H1 (cell line): ENCODE measurements at regions not wholly inside any gene's neighbourhood (a gene's known extent, or its start where the extent isn't known, plus 50 kb on each side); places are given as distances from the start of the nearest gene placed in this dataset.

ENCODE experiments used
- CBX5 ChIP-seq: fragments of 300-800, 300-1000 bp; sonication (generic); IDR thresholded peaks from 2 replicates; pipeline ENCODE4 v1.7.1; 2016; ENCODE audit warnings: antibody characterized with exemption, low read length, low read depth
- CHD1 ChIP-seq: IDR thresholded peaks from 2 replicates; pipeline ENCODE4 v1.6.1; 2012; ENCODE audit warnings: low read depth, low read length, improper control_type of control experiment
- EGR1 ChIP-seq: IDR thresholded peaks from 2 replicates; pipeline ENCODE4 v1.6.1; 2011; ENCODE audit warnings: low read depth, low read length, borderline replicate concordance
- FOSL1 ChIP-seq: IDR thresholded peaks from 2 replicates; pipeline ENCODE4 v1.6.1; 2011; ENCODE audit warnings: mild to moderate bottlenecking, low read depth, low read length, moderate library complexity; ENCODE audit not compliant: insufficient read depth
- PHF8 ChIP-seq: fragments of 200-600 bp; sonication (generic); conservative IDR thresholded peaks from 2 replicates; pipeline ENCODE4 v1.7.1; 2012; ENCODE audit warnings: low read depth, mild to moderate bottlenecking, inconsistent platforms, low read length, moderate library complexity
- POLR2A ChIP-seq, 2 experiments: IDR thresholded peaks; 1 replicate in 1 of 2; 2 replicates in 1 of 2; pipeline ENCODE4 v1.6.1; 2011; ENCODE audit warnings: low read depth in 2 of 2, low read length in 2 of 2, mild to moderate bottlenecking in 2 of 2; ENCODE audit errors: control extremely low read depth in 1 of 2
- RNF2 ChIP-seq: fragments of 200-900, 300-1000 bp; sonication (generic); IDR thresholded peaks from 2 replicates; pipeline ENCODE4 v1.7.1; 2016; ENCODE audit warnings: borderline replicate concordance, low read depth, mild to moderate bottlenecking, antibody characterized with exemption, low read length; ENCODE audit not compliant: poor library complexity, severe bottlenecking; ENCODE audit errors: missing control alignments
- SP4 ChIP-seq: IDR thresholded peaks from 2 replicates; pipeline ENCODE4 v1.6.1; 2012; ENCODE audit warnings: low read length, inconsistent platforms
- TCF12 ChIP-seq: IDR thresholded peaks from 2 replicates; pipeline ENCODE4 v1.6.1; 2011; ENCODE audit warnings: low read depth, mild to moderate bottlenecking, low read length
- USF2 ChIP-seq: IDR thresholded peaks from 2 replicates; pipeline ENCODE4 v1.6.1; 2011; ENCODE audit warnings: low read length, improper control_type of control experiment
- YY1 ChIP-seq: IDR thresholded peaks from 2 replicates; pipeline ENCODE4 v1.6.1; 2011; ENCODE audit warnings: low read depth, mild to moderate bottlenecking, low read length
- TF ChIP-seq, protein P1 (sequence below): fragments of 300-600 bp; sonication (generic); IDR thresholded peaks from 2 replicates; pipeline ENCODE4 v1.7.1; 2012; ENCODE audit warnings: low read length, moderate library complexity, mild to moderate bottlenecking, inconsistent platforms; ENCODE audit not compliant: insufficient replicate concordance

DNA sequence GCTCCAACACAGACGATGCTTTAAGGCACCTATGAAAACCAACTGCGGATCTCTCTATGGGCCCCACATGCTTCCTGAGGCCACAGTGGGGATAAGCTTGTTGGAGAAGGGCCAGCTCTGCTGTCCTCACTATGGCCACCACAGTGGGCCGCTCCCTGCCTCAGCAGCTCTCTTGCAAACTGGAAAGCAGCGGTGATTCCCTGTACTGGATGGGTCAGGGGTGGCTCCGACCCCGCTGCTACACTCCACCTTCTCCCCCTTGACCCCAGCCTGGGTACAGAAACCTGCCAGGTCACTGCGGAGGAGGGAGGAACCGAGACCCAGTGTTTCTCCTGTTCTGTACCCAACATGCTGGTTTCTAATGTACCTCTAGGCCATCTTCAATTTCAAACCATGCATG, 403.9 kb downstream of the CTTN start (continued):
- TF ChIP-seq, protein P1, sequence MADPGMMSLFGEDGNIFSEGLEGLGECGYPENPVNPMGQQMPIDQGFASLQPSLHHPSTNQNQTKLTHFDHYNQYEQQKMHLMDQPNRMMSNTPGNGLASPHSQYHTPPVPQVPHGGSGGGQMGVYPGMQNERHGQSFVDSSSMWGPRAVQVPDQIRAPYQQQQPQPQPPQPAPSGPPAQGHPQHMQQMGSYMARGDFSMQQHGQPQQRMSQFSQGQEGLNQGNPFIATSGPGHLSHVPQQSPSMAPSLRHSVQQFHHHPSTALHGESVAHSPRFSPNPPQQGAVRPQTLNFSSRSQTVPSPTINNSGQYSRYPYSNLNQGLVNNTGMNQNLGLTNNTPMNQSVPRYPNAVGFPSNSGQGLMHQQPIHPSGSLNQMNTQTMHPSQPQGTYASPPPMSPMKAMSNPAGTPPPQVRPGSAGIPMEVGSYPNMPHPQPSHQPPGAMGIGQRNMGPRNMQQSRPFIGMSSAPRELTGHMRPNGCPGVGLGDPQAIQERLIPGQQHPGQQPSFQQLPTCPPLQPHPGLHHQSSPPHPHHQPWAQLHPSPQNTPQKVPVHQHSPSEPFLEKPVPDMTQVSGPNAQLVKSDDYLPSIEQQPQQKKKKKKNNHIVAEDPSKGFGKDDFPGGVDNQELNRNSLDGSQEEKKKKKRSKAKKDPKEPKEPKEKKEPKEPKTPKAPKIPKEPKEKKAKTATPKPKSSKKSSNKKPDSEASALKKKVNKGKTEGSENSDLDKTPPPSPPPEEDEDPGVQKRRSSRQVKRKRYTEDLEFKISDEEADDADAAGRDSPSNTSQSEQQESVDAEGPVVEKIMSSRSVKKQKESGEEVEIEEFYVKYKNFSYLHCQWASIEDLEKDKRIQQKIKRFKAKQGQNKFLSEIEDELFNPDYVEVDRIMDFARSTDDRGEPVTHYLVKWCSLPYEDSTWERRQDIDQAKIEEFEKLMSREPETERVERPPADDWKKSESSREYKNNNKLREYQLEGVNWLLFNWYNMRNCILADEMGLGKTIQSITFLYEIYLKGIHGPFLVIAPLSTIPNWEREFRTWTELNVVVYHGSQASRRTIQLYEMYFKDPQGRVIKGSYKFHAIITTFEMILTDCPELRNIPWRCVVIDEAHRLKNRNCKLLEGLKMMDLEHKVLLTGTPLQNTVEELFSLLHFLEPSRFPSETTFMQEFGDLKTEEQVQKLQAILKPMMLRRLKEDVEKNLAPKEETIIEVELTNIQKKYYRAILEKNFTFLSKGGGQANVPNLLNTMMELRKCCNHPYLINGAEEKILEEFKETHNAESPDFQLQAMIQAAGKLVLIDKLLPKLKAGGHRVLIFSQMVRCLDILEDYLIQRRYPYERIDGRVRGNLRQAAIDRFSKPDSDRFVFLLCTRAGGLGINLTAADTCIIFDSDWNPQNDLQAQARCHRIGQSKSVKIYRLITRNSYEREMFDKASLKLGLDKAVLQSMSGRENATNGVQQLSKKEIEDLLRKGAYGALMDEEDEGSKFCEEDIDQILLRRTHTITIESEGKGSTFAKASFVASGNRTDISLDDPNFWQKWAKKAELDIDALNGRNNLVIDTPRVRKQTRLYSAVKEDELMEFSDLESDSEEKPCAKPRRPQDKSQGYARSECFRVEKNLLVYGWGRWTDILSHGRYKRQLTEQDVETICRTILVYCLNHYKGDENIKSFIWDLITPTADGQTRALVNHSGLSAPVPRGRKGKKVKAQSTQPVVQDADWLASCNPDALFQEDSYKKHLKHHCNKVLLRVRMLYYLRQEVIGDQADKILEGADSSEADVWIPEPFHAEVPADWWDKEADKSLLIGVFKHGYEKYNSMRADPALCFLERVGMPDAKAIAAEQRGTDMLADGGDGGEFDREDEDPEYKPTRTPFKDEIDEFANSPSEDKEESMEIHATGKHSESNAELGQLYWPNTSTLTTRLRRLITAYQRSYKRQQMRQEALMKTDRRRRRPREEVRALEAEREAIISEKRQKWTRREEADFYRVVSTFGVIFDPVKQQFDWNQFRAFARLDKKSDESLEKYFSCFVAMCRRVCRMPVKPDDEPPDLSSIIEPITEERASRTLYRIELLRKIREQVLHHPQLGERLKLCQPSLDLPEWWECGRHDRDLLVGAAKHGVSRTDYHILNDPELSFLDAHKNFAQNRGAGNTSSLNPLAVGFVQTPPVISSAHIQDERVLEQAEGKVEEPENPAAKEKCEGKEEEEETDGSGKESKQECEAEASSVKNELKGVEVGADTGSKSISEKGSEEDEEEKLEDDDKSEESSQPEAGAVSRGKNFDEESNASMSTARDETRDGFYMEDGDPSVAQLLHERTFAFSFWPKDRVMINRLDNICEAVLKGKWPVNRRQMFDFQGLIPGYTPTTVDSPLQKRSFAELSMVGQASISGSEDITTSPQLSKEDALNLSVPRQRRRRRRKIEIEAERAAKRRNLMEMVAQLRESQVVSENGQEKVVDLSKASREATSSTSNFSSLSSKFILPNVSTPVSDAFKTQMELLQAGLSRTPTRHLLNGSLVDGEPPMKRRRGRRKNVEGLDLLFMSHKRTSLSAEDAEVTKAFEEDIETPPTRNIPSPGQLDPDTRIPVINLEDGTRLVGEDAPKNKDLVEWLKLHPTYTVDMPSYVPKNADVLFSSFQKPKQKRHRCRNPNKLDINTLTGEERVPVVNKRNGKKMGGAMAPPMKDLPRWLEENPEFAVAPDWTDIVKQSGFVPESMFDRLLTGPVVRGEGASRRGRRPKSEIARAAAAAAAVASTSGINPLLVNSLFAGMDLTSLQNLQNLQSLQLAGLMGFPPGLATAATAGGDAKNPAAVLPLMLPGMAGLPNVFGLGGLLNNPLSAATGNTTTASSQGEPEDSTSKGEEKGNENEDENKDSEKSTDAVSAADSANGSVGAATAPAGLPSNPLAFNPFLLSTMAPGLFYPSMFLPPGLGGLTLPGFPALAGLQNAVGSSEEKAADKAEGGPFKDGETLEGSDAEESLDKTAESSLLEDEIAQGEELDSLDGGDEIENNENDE, result no peak
- TF ChIP-seq POLR2A (IDR thresholded peaks at IDR 0.05; ENCODE audit: control extremely low read depth in 1 of 2, low read depth in 2 of 2, low read length in 2 of 2) (no peak), CBX5 (no peak), FOSL1 (no peak), YY1 (no peak), EGR1 (no peak), USF2 (no peak), SP4 (no peak), PHF8 (no peak), CHD1 (no peak), TCF12 (no peak), RNF2 (no peak)
